ENCODE measurements at regions not wholly inside any gene's neighbourhood (a gene's known extent, or its start where the extent isn't known, plus 50 kb on each side); places are given as distances from the start of the nearest gene placed in this dataset.

- H3K27me3 Mint-ChIP-seq (ENCODE audit: insufficient read depth, low read depth, poor library complexity) = no peaks in the 10 kb centered on the region
- H3K36me3 Mint-ChIP-seq (ENCODE audit: low read depth) = peaks cover 61% of the 10 kb centered on the region
- H3F3A ChIP-seq (replicated peaks; ENCODE audit: low read depth) = no peaks in the 10 kb centered on the region
- no peaks in the 10 kb centered on the region for H4K20me1 ChIP-seq (replicated peaks; ENCODE audit: insufficient read depth)
- 0 out of 2 replicates have a peak, but pooled peaks cover 6% of the 10 kb centered on the region for H3K79me2 ChIP-seq (replicated peaks; ENCODE audit: insufficient read depth)
- H3K27me3 ChIP-seq (ENCODE audit: insufficient read depth) = no peaks in the 10 kb centered on the region
- H3K27ac Mint-ChIP-seq = no peak overlapping the region; the same call in 1 of the 2 replicates
- H3K9me3 Mint-ChIP-seq = no peaks in the 10 kb centered on the region; the same call in 2 of the 3 replicates
- TF ChIP-seq ZNF114 (CRISPR knock-in tag; IDR thresholded peaks at IDR 0.05) = no peak
- TF ChIP-seq, protein P1, sequence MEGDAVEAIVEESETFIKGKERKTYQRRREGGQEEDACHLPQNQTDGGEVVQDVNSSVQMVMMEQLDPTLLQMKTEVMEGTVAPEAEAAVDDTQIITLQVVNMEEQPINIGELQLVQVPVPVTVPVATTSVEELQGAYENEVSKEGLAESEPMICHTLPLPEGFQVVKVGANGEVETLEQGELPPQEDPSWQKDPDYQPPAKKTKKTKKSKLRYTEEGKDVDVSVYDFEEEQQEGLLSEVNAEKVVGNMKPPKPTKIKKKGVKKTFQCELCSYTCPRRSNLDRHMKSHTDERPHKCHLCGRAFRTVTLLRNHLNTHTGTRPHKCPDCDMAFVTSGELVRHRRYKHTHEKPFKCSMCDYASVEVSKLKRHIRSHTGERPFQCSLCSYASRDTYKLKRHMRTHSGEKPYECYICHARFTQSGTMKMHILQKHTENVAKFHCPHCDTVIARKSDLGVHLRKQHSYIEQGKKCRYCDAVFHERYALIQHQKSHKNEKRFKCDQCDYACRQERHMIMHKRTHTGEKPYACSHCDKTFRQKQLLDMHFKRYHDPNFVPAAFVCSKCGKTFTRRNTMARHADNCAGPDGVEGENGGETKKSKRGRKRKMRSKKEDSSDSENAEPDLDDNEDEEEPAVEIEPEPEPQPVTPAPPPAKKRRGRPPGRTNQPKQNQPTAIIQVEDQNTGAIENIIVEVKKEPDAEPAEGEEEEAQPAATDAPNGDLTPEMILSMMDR (conservative IDR thresholded peaks at IDR 0.05; ENCODE audit: low read depth in 2 of 2) = no peak
- TF ChIP-seq, protein P2, sequence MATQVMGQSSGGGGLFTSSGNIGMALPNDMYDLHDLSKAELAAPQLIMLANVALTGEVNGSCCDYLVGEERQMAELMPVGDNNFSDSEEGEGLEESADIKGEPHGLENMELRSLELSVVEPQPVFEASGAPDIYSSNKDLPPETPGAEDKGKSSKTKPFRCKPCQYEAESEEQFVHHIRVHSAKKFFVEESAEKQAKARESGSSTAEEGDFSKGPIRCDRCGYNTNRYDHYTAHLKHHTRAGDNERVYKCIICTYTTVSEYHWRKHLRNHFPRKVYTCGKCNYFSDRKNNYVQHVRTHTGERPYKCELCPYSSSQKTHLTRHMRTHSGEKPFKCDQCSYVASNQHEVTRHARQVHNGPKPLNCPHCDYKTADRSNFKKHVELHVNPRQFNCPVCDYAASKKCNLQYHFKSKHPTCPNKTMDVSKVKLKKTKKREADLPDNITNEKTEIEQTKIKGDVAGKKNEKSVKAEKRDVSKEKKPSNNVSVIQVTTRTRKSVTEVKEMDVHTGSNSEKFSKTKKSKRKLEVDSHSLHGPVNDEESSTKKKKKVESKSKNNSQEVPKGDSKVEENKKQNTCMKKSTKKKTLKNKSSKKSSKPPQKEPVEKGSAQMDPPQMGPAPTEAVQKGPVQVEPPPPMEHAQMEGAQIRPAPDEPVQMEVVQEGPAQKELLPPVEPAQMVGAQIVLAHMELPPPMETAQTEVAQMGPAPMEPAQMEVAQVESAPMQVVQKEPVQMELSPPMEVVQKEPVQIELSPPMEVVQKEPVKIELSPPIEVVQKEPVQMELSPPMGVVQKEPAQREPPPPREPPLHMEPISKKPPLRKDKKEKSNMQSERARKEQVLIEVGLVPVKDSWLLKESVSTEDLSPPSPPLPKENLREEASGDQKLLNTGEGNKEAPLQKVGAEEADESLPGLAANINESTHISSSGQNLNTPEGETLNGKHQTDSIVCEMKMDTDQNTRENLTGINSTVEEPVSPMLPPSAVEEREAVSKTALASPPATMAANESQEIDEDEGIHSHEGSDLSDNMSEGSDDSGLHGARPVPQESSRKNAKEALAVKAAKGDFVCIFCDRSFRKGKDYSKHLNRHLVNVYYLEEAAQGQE (IDR thresholded peaks at IDR 0.05; ENCODE audit: unreplicated experiment) = no peak
- TF ChIP-seq EZH2phosphoT487 (IDR thresholded peaks at IDR 0.05; ENCODE audit: unreplicated experiment) = no peak
- TF ChIP-seq NANOG (IDR thresholded peaks at IDR 0.05; ENCODE audit: borderline replicate concordance) = no peak
- no peak for TF ChIP-seq STAT1 (IDR thresholded peaks at IDR 0.05; ENCODE audit: unreplicated experiment)
- TF ChIP-seq, protein P3, sequence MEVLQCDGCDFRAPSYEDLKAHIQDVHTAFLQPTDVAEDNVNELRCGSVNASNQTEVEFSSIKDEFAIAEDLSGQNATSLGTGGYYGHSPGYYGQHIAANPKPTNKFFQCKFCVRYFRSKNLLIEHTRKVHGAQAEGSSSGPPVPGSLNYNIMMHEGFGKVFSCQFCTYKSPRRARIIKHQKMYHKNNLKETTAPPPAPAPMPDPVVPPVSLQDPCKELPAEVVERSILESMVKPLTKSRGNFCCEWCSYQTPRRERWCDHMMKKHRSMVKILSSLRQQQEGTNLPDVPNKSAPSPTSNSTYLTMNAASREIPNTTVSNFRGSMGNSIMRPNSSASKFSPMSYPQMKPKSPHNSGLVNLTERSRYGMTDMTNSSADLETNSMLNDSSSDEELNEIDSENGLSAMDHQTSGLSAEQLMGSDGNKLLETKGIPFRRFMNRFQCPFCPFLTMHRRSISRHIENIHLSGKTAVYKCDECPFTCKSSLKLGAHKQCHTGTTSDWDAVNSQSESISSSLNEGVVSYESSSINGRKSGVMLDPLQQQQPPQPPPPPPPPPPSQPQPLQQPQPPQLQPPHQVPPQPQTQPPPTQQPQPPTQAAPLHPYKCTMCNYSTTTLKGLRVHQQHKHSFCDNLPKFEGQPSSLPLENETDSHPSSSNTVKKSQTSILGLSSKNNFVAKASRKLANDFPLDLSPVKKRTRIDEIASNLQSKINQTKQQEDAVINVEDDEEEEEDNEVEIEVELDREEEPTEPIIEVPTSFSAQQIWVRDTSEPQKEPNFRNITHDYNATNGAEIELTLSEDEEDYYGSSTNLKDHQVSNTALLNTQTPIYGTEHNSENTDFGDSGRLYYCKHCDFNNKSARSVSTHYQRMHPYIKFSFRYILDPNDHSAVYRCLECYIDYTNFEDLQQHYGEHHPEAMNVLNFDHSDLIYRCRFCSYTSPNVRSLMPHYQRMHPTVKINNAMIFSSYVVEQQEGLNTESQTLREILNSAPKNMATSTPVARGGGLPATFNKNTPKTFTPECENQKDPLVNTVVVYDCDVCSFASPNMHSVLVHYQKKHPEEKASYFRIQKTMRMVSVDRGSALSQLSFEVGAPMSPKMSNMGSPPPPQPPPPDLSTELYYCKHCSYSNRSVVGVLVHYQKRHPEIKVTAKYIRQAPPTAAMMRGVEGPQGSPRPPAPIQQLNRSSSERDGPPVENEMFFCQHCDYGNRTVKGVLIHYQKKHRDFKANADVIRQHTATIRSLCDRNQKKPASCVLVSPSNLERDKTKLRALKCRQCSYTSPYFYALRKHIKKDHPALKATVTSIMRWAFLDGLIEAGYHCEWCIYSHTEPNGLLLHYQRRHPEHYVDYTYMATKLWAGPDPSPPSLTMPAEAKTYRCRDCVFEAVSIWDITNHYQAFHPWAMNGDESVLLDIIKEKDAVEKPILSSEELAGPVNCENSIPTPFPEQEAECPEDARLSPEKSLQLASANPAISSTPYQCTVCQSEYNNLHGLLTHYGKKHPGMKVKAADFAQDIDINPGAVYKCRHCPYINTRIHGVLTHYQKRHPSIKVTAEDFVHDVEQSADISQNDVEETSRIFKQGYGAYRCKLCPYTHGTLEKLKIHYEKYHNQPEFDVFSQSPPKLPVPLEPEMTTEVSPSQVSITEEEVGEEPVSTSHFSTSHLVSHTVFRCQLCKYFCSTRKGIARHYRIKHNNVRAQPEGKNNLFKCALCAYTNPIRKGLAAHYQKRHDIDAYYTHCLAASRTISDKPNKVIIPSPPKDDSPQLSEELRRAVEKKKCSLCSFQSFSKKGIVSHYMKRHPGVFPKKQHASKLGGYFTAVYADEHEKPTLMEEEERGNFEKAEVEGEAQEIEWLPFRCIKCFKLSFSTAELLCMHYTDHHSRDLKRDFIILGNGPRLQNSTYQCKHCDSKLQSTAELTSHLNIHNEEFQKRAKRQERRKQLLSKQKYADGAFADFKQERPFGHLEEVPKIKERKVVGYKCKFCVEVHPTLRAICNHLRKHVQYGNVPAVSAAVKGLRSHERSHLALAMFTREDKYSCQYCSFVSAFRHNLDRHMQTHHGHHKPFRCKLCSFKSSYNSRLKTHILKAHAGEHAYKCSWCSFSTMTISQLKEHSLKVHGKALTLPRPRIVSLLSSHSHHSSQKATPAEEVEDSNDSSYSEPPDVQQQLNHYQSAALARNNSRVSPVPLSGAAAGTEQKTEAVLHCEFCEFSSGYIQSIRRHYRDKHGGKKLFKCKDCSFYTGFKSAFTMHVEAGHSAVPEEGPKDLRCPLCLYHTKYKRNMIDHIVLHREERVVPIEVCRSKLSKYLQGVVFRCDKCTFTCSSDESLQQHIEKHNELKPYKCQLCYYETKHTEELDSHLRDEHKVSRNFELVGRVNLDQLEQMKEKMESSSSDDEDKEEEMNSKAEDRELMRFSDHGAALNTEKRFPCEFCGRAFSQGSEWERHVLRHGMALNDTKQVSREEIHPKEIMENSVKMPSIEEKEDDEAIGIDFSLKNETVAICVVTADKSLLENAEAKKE (CRISPR knock-in tag; IDR thresholded peaks at IDR 0.05) = no peak
- TF ChIP-seq ZNF331 (CRISPR knock-in tag; IDR thresholded peaks at IDR 0.05; ENCODE audit: low read depth) = no peak
- TF ChIP-seq ETS1 (IDR thresholded peaks at IDR 0.05) = no peak
- no peak overlapping the region for H2AFZ ChIP-seq
- H3K4me3 ChIP-seq = no peak overlapping the region
- no peak overlapping the region for H3K4me3 Mint-ChIP-seq
- H3K27ac ChIP-seq (ENCODE audit: low read depth) = peak overlapping the region; percentile 77; the same call in 1 of the 2 replicates
- peaks cover 15% of the 10 kb centered on the region for H3K4me1 Mint-ChIP-seq
- peaks cover 3% of the 10 kb centered on the region; the same call in 1 of the 2 replicates for H3K9me2 ChIP-seq (ENCODE audit: insufficient read depth)
- peak; percentile 49; the same call in 2 of the 3 replicates for ATAC-seq
- DNase-seq (ENCODE audit: low spot score) = peak; percentile 52
- H3K4me2 ChIP-seq = peak overlapping the region; percentile 54; the same call in 1 of the 2 replicates
- peaks cover 14% of the 10 kb centered on the region; the same call in 1 of the 2 replicates for H3K4me1 ChIP-seq (ENCODE audit: insufficient read depth)
- H3K36me3 ChIP-seq (ENCODE audit: insufficient read depth) = peaks cover 4% of the 10 kb centered on the region; the same call in 1 of the 2 replicates
Observed at GRCh38 chrY:7358103-7358752, 446.7 kb upstream of the AMELY start.

Data from GM23338 (cell line).